Activated T-helper 1 cell treated with anti-CD3 and anti-CD28 coated beads, Interleukin-12 subunit alpha, Interleukin-12 subunit beta, Interleukin-2, Interleukin-4 antibody, amounts not matched to agents 30 ng/mL and 10 ng/mL and 1 ng/mL, durations not matched to agents 14 hours and 24 hours and 36 hours (primary cell): ENCODE measurements at regions not wholly inside any gene's neighbourhood (a gene's known extent, or its start where the extent isn't known, plus 50 kb on each side); places are given as distances from the start of the nearest gene placed in this dataset.

Experiments
- DNase-seq: peaks from one replicate; pipeline ENCODE4 v3.0.0; 2021; ENCODE audit warnings: low spot score
- H3K27ac Mint-ChIP-seq: one replicate; pipeline ENCODE4 v1.8.0; 2021; ENCODE audit warnings: mild to moderate bottlenecking, mixed read lengths
- H3K27me3 Mint-ChIP-seq: one replicate; pipeline ENCODE4 v1.8.0; 2022; ENCODE audit warnings: mild to moderate bottlenecking, moderate library complexity, mixed read lengths; ENCODE audit not compliant: insufficient read depth
- H3K36me3 Mint-ChIP-seq: one replicate; pipeline ENCODE4 v1.8.0; 2021; ENCODE audit warnings: low read depth, mixed read lengths
- H3K4me1 Mint-ChIP-seq: one replicate; pipeline ENCODE4 v1.8.0; 2021; ENCODE audit warnings: low read depth, mixed read lengths
- H3K4me3 Mint-ChIP-seq: one replicate; pipeline ENCODE4 v1.8.0; 2021; ENCODE audit warnings: mild to moderate bottlenecking, moderate library complexity, mixed read lengths
- H3K9me3 Mint-ChIP-seq: one replicate; pipeline ENCODE4 v1.8.0; 2021; ENCODE audit warnings: mixed read lengths
- intact Hi-C: fragments of 100-400 bp; cut with micrococcal nuclease; formaldehyde crosslinking; loops from one replicate; pipeline ENCODE4 v1.15.1; 2024

DNA sequence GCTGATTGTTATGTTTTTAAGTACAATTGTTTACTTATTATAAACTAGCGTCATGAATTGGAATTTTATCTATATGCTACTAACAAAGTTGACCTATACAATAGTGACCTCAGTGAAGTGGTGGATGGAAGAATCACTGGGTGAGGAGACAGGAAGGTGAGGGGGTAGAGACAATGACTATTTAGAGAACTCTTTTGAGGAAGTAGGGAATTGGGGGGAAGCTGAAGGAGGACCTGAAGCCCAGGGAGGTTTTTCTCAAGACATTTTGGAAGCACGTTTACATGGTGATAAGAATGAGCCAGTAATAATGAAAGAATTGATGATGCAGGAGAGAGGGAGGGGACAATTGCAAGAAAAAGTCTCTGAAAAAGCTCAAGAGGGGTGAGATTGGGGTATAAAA, 96.4 kb downstream of the RPS12 start:
- H3K9me3 Mint-ChIP-seq = no peaks in the 10 kb centered on the region
- DNase-seq = no peak
- no peaks in the 10 kb centered on the region for H3K36me3 Mint-ChIP-seq
- peaks cover 8% of the 10 kb centered on the region for H3K27me3 Mint-ChIP-seq
- no peak overlapping the region for H3K4me3 Mint-ChIP-seq
- no peak overlapping the region for H3K27ac Mint-ChIP-seq
- intact Hi-C loops = no loop called here
- H3K4me1 Mint-ChIP-seq = no peaks in the 10 kb centered on the region

DNA sequence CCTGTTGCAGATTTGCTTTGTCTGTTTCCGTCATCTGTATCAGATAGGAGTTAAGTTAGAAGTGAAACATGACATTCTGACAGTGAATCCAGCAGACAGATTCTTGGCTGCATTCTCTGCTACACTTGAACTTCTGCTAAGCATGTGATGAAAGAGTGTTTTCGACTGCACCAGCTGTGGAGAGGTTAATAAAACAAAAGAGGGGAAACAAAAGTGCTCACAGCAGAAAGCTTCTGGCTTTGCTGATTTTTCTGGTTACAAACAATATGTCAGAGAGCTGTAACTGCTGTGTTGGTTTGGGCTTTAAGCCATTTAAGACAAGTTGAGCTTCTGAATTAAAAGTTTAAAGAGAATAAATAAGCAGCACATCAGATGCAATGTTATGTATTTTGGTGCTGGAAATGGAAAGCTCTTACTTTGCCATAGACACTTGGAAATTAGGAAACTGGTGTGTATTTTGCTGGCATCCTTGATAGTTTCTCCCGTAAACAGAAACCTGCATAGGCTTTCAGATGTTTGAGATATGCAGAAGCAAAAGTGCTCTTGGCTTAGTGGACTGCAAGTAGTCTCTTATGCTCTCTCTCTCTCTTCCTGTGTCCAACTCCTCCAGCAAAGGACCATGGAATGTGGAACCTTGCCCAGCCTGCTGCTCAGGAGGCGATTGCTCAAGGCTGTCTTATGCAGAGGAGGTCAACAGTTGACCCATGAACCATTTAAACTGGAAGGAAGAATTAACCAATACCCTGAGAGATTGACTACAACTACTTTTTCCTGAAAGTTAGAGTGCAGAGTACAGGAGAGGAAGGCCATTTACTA, 104.9 kb downstream of the RPS12 start:
- intact Hi-C loops = no loop called here
- Mint-ChIP-seq H3K4me3 (no peak overlapping the region), H3K4me1 (no peaks in the 10 kb centered on the region)

GRCh38 chr6:132927713-132928112, 113.3 kb downstream of the RPS12 start:
- intact Hi-C loops = no loop called here
- H3K4me1 Mint-ChIP-seq = no peaks in the 10 kb centered on the region
- no peak for DNase-seq
- no peaks in the 10 kb centered on the region for H3K36me3 Mint-ChIP-seq
- H3K27me3 Mint-ChIP-seq = peaks cover 18% of the 10 kb centered on the region
- no peak overlapping the region for H3K4me3 Mint-ChIP-seq
- H3K27ac Mint-ChIP-seq = no peak overlapping the region
- H3K9me3 Mint-ChIP-seq = no peaks in the 10 kb centered on the region

More for the DNA sequence above, 104.9 kb downstream of the RPS12 start:
- H3K36me3 Mint-ChIP-seq = no peaks in the 10 kb centered on the region
- no peaks in the 10 kb centered on the region for H3K9me3 Mint-ChIP-seq
- no peak overlapping the region for H3K27ac Mint-ChIP-seq
- no peak for DNase-seq
- peaks cover 8% of the 10 kb centered on the region for H3K27me3 Mint-ChIP-seq

DNA sequence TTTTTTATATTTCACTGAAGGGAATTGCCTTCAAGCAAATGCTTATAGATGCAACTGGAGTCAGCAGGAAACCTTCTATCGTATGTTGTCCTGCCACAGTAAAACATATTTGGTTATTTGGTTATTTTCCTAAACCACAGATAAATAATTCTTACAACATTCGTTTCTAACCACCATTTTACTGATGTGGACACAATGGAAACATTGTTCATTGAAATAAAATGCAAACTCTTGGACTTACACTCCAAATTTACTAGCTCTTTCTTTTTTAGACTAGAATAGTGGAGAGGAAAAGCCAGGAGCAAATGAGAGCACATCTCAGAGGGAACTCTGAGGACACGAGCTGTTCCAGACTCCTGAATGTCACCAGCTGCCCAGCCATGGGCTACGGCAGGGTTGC, 114.8 kb downstream of the RPS12 start:
- Mint-ChIP-seq H3K9me3 (no peaks in the 10 kb centered on the region), H3K36me3 (no peaks in the 10 kb centered on the region), H3K4me1 (no peaks in the 10 kb centered on the region), H3K4me3 (no peak overlapping the region), H3K27me3 (peaks cover 16% of the 10 kb centered on the region), H3K27ac (no peak overlapping the region)
- intact Hi-C loops = no loop called here
- no peak for DNase-seq

DNA sequence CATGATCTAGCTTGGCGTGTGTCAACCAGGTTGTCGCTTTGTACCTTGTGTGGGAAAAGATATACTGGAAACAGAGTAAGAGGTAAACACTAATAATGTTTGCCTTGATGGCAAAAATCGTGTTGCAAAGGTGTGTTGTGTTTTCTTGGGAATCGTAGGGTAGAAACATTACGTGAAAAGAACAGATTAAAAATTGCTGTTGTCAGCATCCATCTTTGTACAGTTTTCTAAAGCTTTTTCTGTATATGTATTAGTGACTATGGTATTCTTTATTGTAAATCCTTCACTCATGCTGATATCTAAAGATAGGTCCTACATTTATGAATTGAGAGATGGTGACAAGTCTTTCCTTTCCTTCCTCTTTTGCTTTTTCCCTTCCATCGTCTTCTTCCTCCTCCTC, 116.9 kb downstream of the RPS12 start:
- Mint-ChIP-seq H3K4me3 (no peak overlapping the region), H3K27me3 (peaks cover 13% of the 10 kb centered on the region), H3K9me3 (no peaks in the 10 kb centered on the region), H3K4me1 (no peaks in the 10 kb centered on the region), H3K36me3 (no peaks in the 10 kb centered on the region), H3K27ac (no peak overlapping the region)
- no peak for DNase-seq
- intact Hi-C loops = no loop called here

DNA sequence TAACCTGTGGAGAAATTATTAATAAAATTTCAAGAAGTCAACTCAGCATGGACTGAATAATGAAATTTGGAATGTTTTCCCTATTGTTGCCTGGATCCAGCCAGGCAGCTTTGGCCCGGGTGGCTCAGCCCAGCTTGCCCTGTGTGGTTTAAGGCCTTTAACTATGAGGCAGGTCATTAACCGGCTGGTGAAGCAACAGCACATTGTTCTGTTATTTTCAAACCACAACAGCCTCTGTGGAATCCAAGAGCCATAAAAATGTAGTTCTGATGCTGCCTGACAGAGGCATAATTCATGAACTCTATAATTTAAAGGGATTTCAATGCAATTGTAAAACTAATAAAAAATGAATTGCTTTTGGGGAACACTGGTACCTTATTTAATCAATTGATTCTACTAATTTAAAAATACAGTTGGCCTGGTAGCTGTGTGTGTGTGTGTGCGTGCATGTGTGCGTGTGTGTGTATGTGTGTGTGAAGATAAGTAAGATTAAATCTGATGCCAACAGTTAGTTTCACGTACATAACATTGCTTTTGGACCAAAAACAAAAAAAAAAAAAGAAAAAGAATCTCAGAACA, 117.7 kb downstream of the RPS12 start:
- H3K4me1 Mint-ChIP-seq = no peaks in the 10 kb centered on the region
- no peaks in the 10 kb centered on the region for H3K9me3 Mint-ChIP-seq
- H3K27ac Mint-ChIP-seq = no peak overlapping the region
- peaks cover 15% of the 10 kb centered on the region for H3K27me3 Mint-ChIP-seq
- intact Hi-C loops = no loop called here
- H3K4me3 Mint-ChIP-seq = no peak overlapping the region
- no peak for DNase-seq
- no peaks in the 10 kb centered on the region for H3K36me3 Mint-ChIP-seq

GRCh38 chr6:132932588-132932987, 118.2 kb downstream of the RPS12 start:
- H3K27ac Mint-ChIP-seq = no peak overlapping the region
- peaks cover 12% of the 10 kb centered on the region for H3K27me3 Mint-ChIP-seq
- DNase-seq = no peak
- H3K4me3 Mint-ChIP-seq = no peak overlapping the region
- H3K9me3 Mint-ChIP-seq = no peaks in the 10 kb centered on the region
- no peaks in the 10 kb centered on the region for H3K36me3 Mint-ChIP-seq
- intact Hi-C loops = no loop called here
- no peaks in the 10 kb centered on the region for H3K4me1 Mint-ChIP-seq

GRCh38 chr6:132933090-132933489, 118.7 kb downstream of the RPS12 start:
- H3K4me1 Mint-ChIP-seq = no peaks in the 10 kb centered on the region
- H3K27ac Mint-ChIP-seq = no peak overlapping the region
- no peak for DNase-seq
- intact Hi-C loops = no loop called here
- no peaks in the 10 kb centered on the region for H3K9me3 Mint-ChIP-seq
- H3K4me3 Mint-ChIP-seq = no peak overlapping the region
- H3K27me3 Mint-ChIP-seq = peaks cover 10% of the 10 kb centered on the region
- no peaks in the 10 kb centered on the region for H3K36me3 Mint-ChIP-seq

- Mint-ChIP-seq H3K4me1 (no peaks in the 10 kb centered on the region), H3K27me3 (peaks cover 7% of the 10 kb centered on the region), H3K9me3 (no peaks in the 10 kb centered on the region), H3K4me3 (no peak overlapping the region), H3K36me3 (no peaks in the 10 kb centered on the region), H3K27ac (no peak overlapping the region)
- no peak for DNase-seq
- intact Hi-C loops = no loop called here
Observed at GRCh38 chr6:132934496-132934895, 120.1 kb downstream of the RPS12 start.

GRCh38 chr6:132936646-132937045, 122.3 kb downstream of the RPS12 start:
- Mint-ChIP-seq H3K9me3 (no peaks in the 10 kb centered on the region), H3K36me3 (no peaks in the 10 kb centered on the region), H3K4me3 (no peak overlapping the region), H3K27ac (no peak overlapping the region), H3K27me3 (peaks cover 3% of the 10 kb centered on the region), H3K4me1 (no peaks in the 10 kb centered on the region)
- intact Hi-C loops = no loop called here
- no peak for DNase-seq

- peak; percentile 6 for DNase-seq
- Mint-ChIP-seq H3K4me3 (no peak overlapping the region), H3K27ac (no peak overlapping the region), H3K36me3 (no peaks in the 10 kb centered on the region), H3K4me1 (no peaks in the 10 kb centered on the region), H3K9me3 (no peaks in the 10 kb centered on the region), H3K27me3 (peaks cover 3% of the 10 kb centered on the region)
- intact Hi-C loops = no loop called here
Observed at GRCh38 chr6:132937466-132937906, 123.1 kb downstream of the RPS12 start.

DNA sequence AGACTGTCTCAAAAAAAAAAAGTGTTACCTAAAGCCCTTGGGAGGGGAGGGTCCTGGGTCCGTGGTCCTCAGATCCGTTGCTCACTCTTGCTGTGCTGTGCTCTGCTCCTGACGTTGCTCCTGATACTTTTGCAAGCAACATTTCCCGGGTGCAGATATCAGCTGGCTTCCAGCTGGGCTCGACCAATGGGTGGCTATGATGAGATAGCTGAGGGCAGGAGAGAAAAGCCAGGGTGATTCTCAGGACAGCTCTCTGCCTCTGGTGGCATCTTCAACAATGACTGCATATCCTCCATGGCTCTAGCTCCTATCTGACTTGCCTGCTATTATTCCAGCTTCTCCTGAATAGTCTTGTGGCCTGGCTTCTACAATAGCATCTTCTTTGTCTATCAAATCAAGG, 134.5 kb downstream of the RPS12 start:
- Mint-ChIP-seq H3K27me3 (peaks cover 35% of the 10 kb centered on the region), H3K9me3 (no peaks in the 10 kb centered on the region), H3K4me3 (no peak overlapping the region), H3K27ac (no peak overlapping the region), H3K4me1 (no peaks in the 10 kb centered on the region), H3K36me3 (no peaks in the 10 kb centered on the region)
- DNase-seq = no peak
- intact Hi-C loops = no loop called here

- Mint-ChIP-seq H3K36me3 (no peaks in the 10 kb centered on the region), H3K4me3 (no peak overlapping the region), H3K4me1 (no peaks in the 10 kb centered on the region), H3K27ac (no peak overlapping the region), H3K27me3 (peaks cover 45% of the 10 kb centered on the region), H3K9me3 (no peaks in the 10 kb centered on the region)
- intact Hi-C loops = no loop called here
- DNase-seq = no peak
Observed at GRCh38 chr6:132950566-132950965, 136.2 kb downstream of the RPS12 start.
